Left ventricle myocardium superior (tissue), 1 donor: ENCODE measurements at regions not wholly inside any gene's neighbourhood (a gene's known extent, or its start where the extent isn't known, plus 50 kb on each side); places are given as distances from the start of the nearest gene placed in this dataset.

Experiments
- ATAC-seq: fragments of 200-7000 bp; cut with Tn5 transposase; one replicate; pipeline ENCODE4 v1.9.1; 2020; ENCODE audit warnings: mild to moderate bottlenecking, moderate library complexity
- DNase-seq: peaks from one replicate; pipeline ENCODE4 v3.0.0-alpha.2; 2020
- intact Hi-C: fragments of 100-400 bp; cut with micrococcal nuclease; formaldehyde crosslinking; loops from one replicate; pipeline ENCODE4 v1.11.0; 2022
- donor health status: DM: no; HTN: yes; CAD: no; lungs with severe emphysema.

GRCh38 chr2:63658176-63658968 is 69.6 kb downstream of the MDH1 start:
- no peak for ATAC-seq
- DNase-seq, result no peak
- intact Hi-C loops, result no loop called here

DNA sequence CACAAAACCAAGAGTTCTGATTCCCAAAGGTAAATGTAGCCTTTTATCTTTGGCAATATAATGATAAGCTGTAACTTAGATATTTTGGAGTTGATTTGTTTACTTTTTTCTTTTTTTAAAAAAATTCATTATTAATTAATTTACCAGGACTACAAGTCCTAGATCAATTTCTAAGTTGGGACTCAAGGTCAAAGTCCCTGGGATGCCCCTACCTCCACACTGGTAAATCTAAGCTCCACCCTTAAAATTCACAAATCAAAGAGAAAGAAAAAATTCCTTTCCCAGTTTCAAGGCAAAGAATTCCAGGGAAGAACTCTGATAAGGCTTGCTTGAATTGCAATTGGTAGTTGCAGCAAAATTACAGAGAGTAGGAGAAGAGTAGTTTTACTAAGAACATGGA is 71.3 kb downstream of the MDH1 start:
- no peak for ATAC-seq
- intact Hi-C loops, result no loop called here
- DNase-seq, result no peak

GRCh38 chr2:63661076-63661475 is 72.3 kb downstream of the MDH1 start:
- intact Hi-C loops, result no loop called here
- ATAC-seq (no peak), DNase-seq (no peak)

DNA sequence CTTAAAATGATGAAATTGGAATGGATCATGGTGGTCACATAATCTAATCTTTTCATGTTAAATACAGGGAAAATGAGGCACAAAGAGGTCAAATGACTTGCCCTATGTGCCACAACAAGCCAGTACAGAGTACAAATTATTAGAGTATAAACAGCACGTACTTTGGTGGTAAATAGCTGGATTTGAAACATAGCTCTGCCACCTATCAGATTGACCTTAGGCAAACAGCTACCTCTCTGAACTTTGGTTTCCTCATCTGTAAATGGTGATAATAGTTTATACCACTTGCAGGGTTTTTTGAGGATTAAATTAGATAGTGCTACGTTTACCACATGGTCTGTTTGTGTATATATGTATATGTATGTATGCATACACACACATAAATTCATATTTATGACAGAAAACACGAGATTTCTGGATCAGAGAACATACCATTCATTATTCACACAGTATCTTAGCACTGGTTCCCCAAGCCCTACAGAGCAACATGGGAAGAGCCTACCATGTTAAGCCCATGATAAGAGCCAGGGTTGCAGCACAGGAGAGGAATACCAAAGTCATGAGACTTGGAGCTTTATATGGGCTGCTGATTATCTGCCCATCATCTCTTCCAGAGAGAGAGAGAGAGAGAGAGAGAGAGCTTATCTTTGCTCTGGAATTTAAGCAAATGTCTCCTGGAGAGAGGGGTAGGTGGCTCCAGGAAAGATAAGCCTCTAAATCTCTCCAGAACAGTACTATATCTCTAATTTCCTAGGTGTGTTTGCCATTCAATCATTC is 73.5 kb downstream of the MDH1 start:
- intact Hi-C loops, result no loop called here
- no peak for ATAC-seq
- DNase-seq, result no peak

DNA sequence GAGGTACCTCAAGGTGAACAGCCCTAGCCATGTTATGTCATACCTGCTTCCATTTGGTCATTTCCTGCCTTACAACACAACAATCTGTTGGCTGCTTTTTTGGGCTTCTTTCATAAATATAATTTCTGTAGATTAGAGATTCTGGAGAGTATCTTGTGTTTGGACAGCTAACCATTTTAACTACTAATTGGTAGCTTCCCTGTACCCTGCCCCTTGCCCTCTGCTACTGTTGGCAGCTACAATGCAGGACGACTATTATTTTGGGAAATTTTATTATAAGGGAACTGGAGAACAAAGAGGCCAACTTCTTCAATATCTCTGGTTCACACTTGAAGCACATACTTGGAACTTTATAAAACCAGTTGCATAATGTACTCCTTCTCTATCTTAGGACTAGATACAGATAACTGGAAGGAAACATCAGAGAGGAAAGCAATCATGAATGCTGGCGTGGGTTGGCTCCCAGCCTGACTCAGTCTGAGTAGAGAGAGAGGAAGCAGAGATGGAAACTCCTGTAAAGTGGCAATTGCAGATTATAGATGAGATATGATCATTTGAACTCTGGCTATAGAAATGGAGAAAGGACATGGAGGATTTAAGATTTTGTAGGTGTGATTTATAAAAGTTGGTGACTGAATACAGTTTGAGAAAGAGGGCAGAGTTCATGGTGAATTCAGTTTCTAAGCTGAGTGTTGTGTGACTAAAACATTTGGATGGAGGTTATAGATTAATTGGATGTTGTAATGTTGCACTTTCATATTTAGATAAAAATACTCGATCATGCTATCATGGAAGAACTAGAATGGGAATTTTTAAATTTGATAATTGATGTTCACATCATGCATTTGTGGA is 74.5 kb downstream of the MDH1 start:
- intact Hi-C loops, result no loop called here
- ATAC-seq, result no peak
- DNase-seq, result no peak

- intact Hi-C loops, result no loop called here
- DNase-seq (no peak), ATAC-seq (no peak)
Measured at GRCh38 chr2:63665091-63665490, 76.3 kb downstream of the MDH1 start.

DNA sequence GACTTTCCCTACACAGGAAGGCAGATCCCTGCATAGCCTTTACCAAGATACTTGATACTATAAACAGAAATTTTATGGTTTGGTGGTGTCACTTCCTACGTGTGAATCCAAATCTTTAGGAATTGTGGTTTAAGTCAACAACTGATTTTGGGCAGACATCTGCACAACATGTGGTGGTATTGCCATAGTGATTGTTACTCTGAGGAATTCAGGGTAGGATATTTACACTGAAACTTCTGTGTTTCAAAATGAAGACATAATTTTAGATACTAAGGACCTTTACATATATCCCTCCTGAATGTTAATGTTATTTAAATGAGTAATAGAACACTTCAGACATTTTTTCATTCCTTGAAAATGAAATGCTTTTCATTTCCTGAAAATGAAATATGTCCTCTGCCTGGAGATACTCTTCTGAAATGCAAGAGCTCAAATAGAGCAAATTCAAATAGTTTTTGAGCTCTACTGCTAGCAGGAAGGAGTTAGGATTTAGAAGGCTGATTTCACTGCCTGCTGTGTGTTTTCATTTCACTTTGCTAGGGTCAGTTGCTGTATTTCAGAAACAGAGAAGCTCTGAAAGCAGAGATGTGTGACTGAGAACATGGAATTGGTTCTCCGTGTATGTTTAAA is 77.2 kb downstream of the MDH1 start:
- intact Hi-C loops, result no loop called here
- no peak for ATAC-seq
- DNase-seq, result no peak

DNA sequence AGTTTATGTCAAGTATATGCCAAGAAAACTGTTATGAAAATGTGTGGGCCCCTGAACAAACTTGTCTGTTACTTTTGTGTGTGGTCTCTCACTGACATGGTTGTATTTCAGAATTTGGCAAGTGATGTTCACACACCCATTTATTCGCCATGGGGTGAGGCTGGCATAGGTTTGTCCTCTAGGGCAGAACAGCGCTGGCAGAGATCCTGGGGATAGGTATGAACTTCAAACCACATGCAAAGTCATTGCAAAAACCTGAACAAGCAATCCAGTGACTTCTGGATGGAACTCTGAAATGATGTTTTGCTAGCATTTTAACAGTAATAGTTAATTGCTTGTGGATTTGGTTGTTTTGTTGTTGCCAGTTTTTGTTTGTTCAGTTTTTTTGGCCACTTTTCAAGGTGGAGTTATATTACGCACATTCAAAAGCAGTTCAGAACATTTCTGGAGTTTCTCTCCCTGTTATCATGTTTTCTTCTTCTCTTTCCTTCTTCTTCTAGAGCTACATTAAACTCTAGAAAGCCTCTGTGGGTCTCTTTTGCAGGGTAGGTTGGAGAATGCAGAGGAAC is 78.5 kb downstream of the MDH1 start:
- DNase-seq, result no peak
- ATAC-seq, result no peak
- intact Hi-C loops, result no loop called here

DNA sequence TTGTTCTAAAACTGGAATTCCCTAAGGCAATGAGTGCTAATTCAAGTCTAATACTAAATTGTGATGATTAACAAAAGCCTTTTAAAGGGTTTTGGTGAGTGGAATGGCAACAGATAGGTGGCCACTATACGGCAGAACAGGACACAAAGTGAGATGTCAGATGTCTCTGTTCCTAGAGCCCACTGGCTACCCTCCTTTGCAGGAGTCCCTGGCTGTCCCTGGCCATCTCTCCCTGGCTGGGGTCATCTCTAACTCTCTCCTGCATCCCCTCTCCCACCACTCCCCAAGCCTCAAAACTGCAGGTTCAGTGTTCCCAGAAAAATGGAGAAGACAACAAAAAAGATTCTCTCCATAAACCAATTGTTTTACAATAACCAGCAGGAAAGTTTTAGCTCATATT is 79.2 kb downstream of the MDH1 start:
- intact Hi-C loops, result no loop called here
- no peak for ATAC-seq

GRCh38 chr2:63668466-63668865 is 79.7 kb downstream of the MDH1 start:
- ATAC-seq (no peak), DNase-seq (no peak)
- intact Hi-C loops, result no loop called here

More for the DNA sequence above, 79.2 kb downstream of the MDH1 start:
- no peak for DNase-seq

GRCh38 chr2:63669596-63669995 is 80.8 kb downstream of the MDH1 start:
- intact Hi-C loops, result no loop called here
- ATAC-seq, result no peak
- DNase-seq, result no peak

- no peak for DNase-seq
- intact Hi-C loops, result no loop called here
- ATAC-seq, result no peak
Measured at GRCh38 chr2:63673865-63674533, 85.2 kb downstream of the MDH1 start.

- intact Hi-C loops, result no loop called here
- no peak for DNase-seq
- ATAC-seq, result no peak
Measured at GRCh38 chr2:63675026-63675425, 86.3 kb downstream of the MDH1 start.

- intact Hi-C loops, result no loop called here
- ATAC-seq (no peak), DNase-seq (no peak)
Measured at GRCh38 chr2:63676135-63676534, 87.4 kb downstream of the MDH1 start.

- ATAC-seq (no peak), DNase-seq (no peak)
- intact Hi-C loops, result no loop called here
Measured at GRCh38 chr2:63678085-63678484, 89.3 kb downstream of the MDH1 start.

GRCh38 chr2:63678551-63678950 is 89.8 kb downstream of the MDH1 start:
- intact Hi-C loops, result no loop called here
- ATAC-seq, result no peak
- no peak for DNase-seq

GRCh38 chr2:63679252-63679855 is 90.6 kb downstream of the MDH1 start:
- no peak for ATAC-seq
- intact Hi-C loops, result no loop called here

GRCh38 chr2:63680455-63680854 is 91.7 kb downstream of the MDH1 start:
- intact Hi-C loops, result no loop called here
- DNase-seq, result peak; percentile 40
- ATAC-seq, result peak; percentile 88

More at GRCh38 chr2:63679252-63679855, 90.6 kb downstream of the MDH1 start:
- DNase-seq, result no peak
